ENCODE measurements at regions not wholly inside any gene's neighbourhood (a gene's known extent, or its start where the extent isn't known, plus 50 kb on each side); places are given as distances from the start of the nearest gene placed in this dataset.

- no peak for TF ChIP-seq POLR2A (IDR thresholded peaks at IDR 0.05)
- no peak for TF ChIP-seq CTCF (IDR thresholded peaks at IDR 0.05)
Observed at GRCh38 chr6:81861281-81861680, 108.8 kb upstream of the TENT5A start.

Measured in esophagus squamous epithelium (tissue), 4 donors.